GM12878 (cell line): ENCODE measurements at regions not wholly inside any gene's neighbourhood (a gene's known extent, or its start where the extent isn't known, plus 50 kb on each side); places are given as distances from the start of the nearest gene placed in this dataset.

Source experiments
- ATAC-seq: fragments of 200-7000 bp; cut with Tn5 transposase; 3 replicates; pipeline ENCODE4 v1.9.1; 2020; ENCODE audit warnings: mild to moderate bottlenecking, moderate library complexity
- BruUV-seq: library from RNA; stranded (reverse); fragments of 400-500 nt; replicated peaks from 2 replicates; lab custom pipeline; 2021; lab: Mats Ljungman, UMichigan
- CTCF ChIA-PET: fragments of 300-600 bp; sonication (Branson Sonifier 250); formaldehyde crosslinking; extraction: SDS; loops from one replicate; lab custom pipeline; 2021; ENCODE audit warnings: inconsistent platforms; lab: Yijun Ruan, JAX
- POLR2A ChIA-PET: fragments of 350-600 bp; formaldehyde crosslinking; extraction: SDS; loops from one replicate; lab custom pipeline; 2021; ENCODE audit warnings: inconsistent platforms; lab: Charles Lee
- RAD21 ChIA-PET: fragments of 300-600 bp; sonication (Branson Sonifier 250); formaldehyde crosslinking; loops from one replicate; lab custom pipeline; 2023; ENCODE audit warnings: antibody characterized with exemption; ENCODE audit not compliant: unreplicated experiment; lab: Charles Lee
- SMC1A ChIA-PET: fragments of 300-600 bp; sonication (Branson Sonifier 250); formaldehyde crosslinking; loops from one replicate; lab custom pipeline; 2023; ENCODE audit not compliant: unreplicated experiment, uncharacterized antibody; lab: Charles Lee
- DNase-seq: peaks from one replicate; pipeline ENCODE4 v3.0.0-alpha.2; 2011; ENCODE audit warnings: low read depth, low spot score
- FAIRE-seq: peaks from 3 replicates; lab custom pipeline; 2011; peaks lifted over from hg19 to GRCh38; lab: Jason Lieb, UNC
- H2AFZ ChIP-seq: 2 replicates; pipeline ENCODE4 v1.6.0; 2011; ENCODE audit warnings: low read depth, low read length, control low read depth; ENCODE audit not compliant: control insufficient read depth
- H3K27ac ChIP-seq: 2 replicates; pipeline ENCODE4 v1.5.1; 2011; ENCODE audit warnings: control low read depth; ENCODE audit not compliant: control insufficient read depth, insufficient read depth
- H3K27me3 ChIP-seq, 2 experiments: replicated peaks in 1 of 2; 2 replicates each; pipeline versions ENCODE4 v1.6.0 to v1.6.1; 2011; ENCODE audit warnings: low read length in 1 of 2; ENCODE audit not compliant: control insufficient read depth in 2 of 2, insufficient read depth in 2 of 2
- H3K36me3 ChIP-seq, 2 experiments: 2 replicates each; pipeline ENCODE4 v1.5.1; 2011; ENCODE audit warnings: low read length in 1 of 2; ENCODE audit not compliant: control insufficient read depth in 2 of 2, insufficient read depth in 2 of 2
- H3K4me1 ChIP-seq: 2 replicates; pipeline ENCODE4 v1.6.1; 2011; ENCODE audit warnings: mild to moderate bottlenecking, low read length, moderate library complexity, mixed read lengths; ENCODE audit not compliant: control insufficient read depth, insufficient read depth
- H3K4me2 ChIP-seq: 2 replicates; pipeline ENCODE4 v1.6.0; 2011; ENCODE audit warnings: control low read depth; ENCODE audit not compliant: control insufficient read depth, insufficient read depth
- H3K4me3 ChIP-seq: fragments of 200-600 bp; sonication (generic); 2 replicates; pipeline ENCODE4 v1.5.1; 2016
- H3K79me2 ChIP-seq: 2 replicates; pipeline ENCODE4 v1.6.0; 2011; ENCODE audit warnings: low read length; ENCODE audit not compliant: control insufficient read depth, insufficient read depth
- H3K9ac ChIP-seq: 2 replicates; pipeline ENCODE4 v1.8.0; 2011; ENCODE audit warnings: low read length, control low read depth, mixed read lengths; ENCODE audit not compliant: control insufficient read depth, insufficient read depth
- H3K9me3 ChIP-seq: replicated peaks from 3 replicates; pipeline ENCODE4 v1.5.1; 2011; ENCODE audit warnings: mild to moderate bottlenecking, low read length; ENCODE audit not compliant: control insufficient read depth, insufficient read depth
- H4K20me1 ChIP-seq: 2 replicates; pipeline ENCODE4 v1.6.0; 2011; ENCODE audit not compliant: control insufficient read depth, insufficient read depth
- ATF3 ChIP-seq: IDR thresholded peaks from 2 replicates; pipeline ENCODE4 v1.6.1; 2011; ENCODE audit warnings: low read depth, mild to moderate bottlenecking, low read length, moderate library complexity, borderline replicate concordance; ENCODE audit errors: extremely low read depth
- BMI1 ChIP-seq: fragments of 450-650 bp; IDR thresholded peaks from 2 replicates; pipeline ENCODE4 v1.6.1; 2016; ENCODE audit warnings: mild to moderate bottlenecking, moderate library complexity, borderline replicate concordance
- CHD1 ChIP-seq: IDR thresholded peaks from 2 replicates; pipeline ENCODE4 v1.6.1; 2012; ENCODE audit warnings: low read depth, low read length, improper control_type of control experiment
- EZH2 ChIP-seq: IDR thresholded peaks from 2 replicates; pipeline ENCODE4 v1.6.1; 2012; ENCODE audit warnings: low read depth, mild to moderate bottlenecking, control low read depth, inconsistent platforms, low read length, borderline replicate concordance; ENCODE audit not compliant: control insufficient read depth
- HDAC6 ChIP-seq: fragments of 200-600 bp; sonication (generic); IDR thresholded peaks from one replicate; pipeline ENCODE4 v1.8.0; 2017; ENCODE audit warnings: antibody characterized with exemption; ENCODE audit not compliant: unreplicated experiment
- JUND ChIP-seq: IDR thresholded peaks from 2 replicates; pipeline ENCODE4 v1.6.1; 2012; ENCODE audit warnings: low read depth, mild to moderate bottlenecking, low read length, improper control_type of control experiment, moderate library complexity
- NR2C1 ChIP-seq: fragments of 450-650 bp; IDR thresholded peaks from 2 replicates; pipeline ENCODE4 v1.6.1; 2017; ENCODE audit warnings: antibody characterized with exemption, mild to moderate bottlenecking, moderate library complexity
- POLR2AphosphoS5 ChIP-seq: IDR thresholded peaks from 2 replicates; pipeline ENCODE4 v1.6.1; 2011; ENCODE audit warnings: mild to moderate bottlenecking, low read length, inconsistent platforms
- RAD21 ChIP-seq: IDR thresholded peaks from 2 replicates; pipeline ENCODE4 v1.6.1; 2011; ENCODE audit warnings: mild to moderate bottlenecking, low read depth, low read length, moderate library complexity; ENCODE audit not compliant: insufficient read depth
- STAT1 ChIP-seq: fragments of 450-650 bp; conservative IDR thresholded peaks from 2 replicates; pipeline ENCODE4 v1.6.1; 2014; ENCODE audit warnings: antibody characterized with exemption, mild to moderate bottlenecking
- ZBTB11 ChIP-seq: fragments of 450-650 bp; formaldehyde crosslinking; IDR thresholded peaks from 2 replicates; pipeline ENCODE4 v1.5.0; 2022; ENCODE audit warnings: mild to moderate bottlenecking, missing genetic modification characterization
- WGBS: methylation state at CpG from one replicate; pipeline ENCODE4 v1.1.6; 2016; ENCODE audit warnings: low lambda C conversion rate; ENCODE audit not compliant: insufficient replicate concordance, insufficient coverage; ENCODE audit errors: missing lambda C conversion rate; 5-methylcytosine and 5-hydroxymethylcytosine counted together
- in situ Hi-C: fragments of 300-500 bp; cut with MboI; formaldehyde crosslinking; loops from 9 replicates; pipeline ENCODE4 v1.14.3; 2018; ENCODE audit warnings: mixed read lengths
- intact Hi-C: fragments of 100-400 bp; cut with micrococcal nuclease; formaldehyde crosslinking; loops from one replicate; pipeline ENCODE4 v1.14.2; 2022; ENCODE audit not compliant: unreplicated experiment
- TF ChIP-seq, protein P1 (sequence below): fragments of 450-650 bp; IDR thresholded peaks from 2 replicates; pipeline ENCODE4 v1.6.1; 2018; ENCODE audit warnings: borderline replicate concordance, mild to moderate bottlenecking; ENCODE audit not compliant: partially characterized antibody
- TF ChIP-seq, protein P2 (sequence below): IDR thresholded peaks from 2 replicates; pipeline ENCODE4 v1.6.1; 2012; ENCODE audit warnings: low read depth, low read length, improper control_type of control experiment

DNA sequence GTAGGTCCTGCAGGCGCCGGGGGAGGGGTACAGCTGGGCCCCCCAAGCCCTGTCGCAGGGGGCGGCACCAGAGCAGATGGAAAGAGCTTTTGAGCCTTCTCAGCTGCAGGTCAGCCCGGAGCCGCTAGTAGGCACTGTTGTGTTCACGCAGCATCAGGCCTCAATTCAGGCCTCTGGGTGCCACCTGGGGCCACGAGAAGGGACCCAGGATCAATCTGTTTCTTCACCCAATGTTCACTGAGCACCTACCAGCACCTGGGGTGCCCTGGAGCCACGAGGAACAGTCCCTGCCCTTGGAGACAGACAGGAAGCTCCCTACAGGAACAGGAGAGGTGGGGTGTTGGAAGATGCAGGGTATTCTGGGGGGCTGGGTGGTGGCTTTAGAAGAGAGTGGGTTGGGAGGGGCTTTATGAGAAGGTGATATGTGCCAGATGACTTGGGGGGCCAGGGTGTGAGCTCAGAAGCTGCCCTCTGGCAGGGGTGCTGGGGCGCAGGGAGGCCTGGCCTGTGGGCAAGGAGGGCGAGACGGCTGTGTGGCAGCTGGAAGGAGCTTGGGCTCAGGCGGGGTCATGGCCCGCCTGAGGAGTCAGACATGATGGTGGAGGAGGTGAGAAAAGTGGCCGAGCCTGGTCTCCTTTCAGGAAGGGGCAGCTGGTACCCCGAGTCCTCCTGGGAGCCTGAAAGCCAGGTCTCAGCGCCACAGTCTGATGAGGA lies 121.9 kb upstream of the GSE1 start:
- WGBS: 29% methylated on average over 17 of the region's 17 CpGs
- ATAC-seq (peak; percentile 86), FAIRE-seq (no peak), DNase-seq (no peak)
- H3K4me1 ChIP-seq: peaks cover 3% of the 10 kb centered on the region; the same call in 1 of the 2 replicates
- ChIA-PET SMC1A (interaction anchor here (0.9 to 1.6 kb wide), 9 partner anchors 61 to 125 kb away, joined by 3 to 9 read pairs (median 4); no protein-coding TSS in a partner anchor), RAD21 (interaction anchor here (0.9 to 4.6 kb wide), 8 partner anchors 44 to 125 kb away, joined by 3 to 19 read pairs (median 4); partner anchors contain the start of gene GSE1), CTCF (interaction anchor here (0.7 to 4.0 kb wide), 22 partner anchors 10 to 125 kb away, joined by 3 to 26 read pairs (median 4); partner anchors contain the start of gene GSE1), POLR2A (no interaction called here)
- H4K20me1 ChIP-seq: no peaks in the 10 kb centered on the region
- peaks cover 0 to 2% of the 10 kb centered on the region in 2 experiments; a peak in 1 of 4 replicates for H3K27me3 ChIP-seq
- in situ Hi-C loops (loop anchor here (5.0 kb wide), 1 partner anchor 116 kb away; no protein-coding TSS in a partner anchor), intact Hi-C loops (loop anchor here (1.0 kb wide), 1 partner anchor 119 kb away; no protein-coding TSS in a partner anchor)
- H3K27ac ChIP-seq: no peak overlapping the region
- no peak overlapping the region for H3K4me3 ChIP-seq
- no peak overlapping the region for H2AFZ ChIP-seq
- H3K36me3 ChIP-seq: no peaks in the 10 kb centered on the region
- no peaks in the 10 kb centered on the region for H3K9me3 ChIP-seq
- H3K79me2 ChIP-seq: no peaks in the 10 kb centered on the region
- no peak overlapping the region for H3K4me2 ChIP-seq
- BruUV-seq: no TSS peak
- no peak overlapping the region for H3K9ac ChIP-seq
- TF ChIP-seq ATF3: no peak
- TF ChIP-seq JUND: no peak
- TF ChIP-seq RAD21: peak; percentile 67
- no peak for TF ChIP-seq EZH2
- TF ChIP-seq, protein P1, sequence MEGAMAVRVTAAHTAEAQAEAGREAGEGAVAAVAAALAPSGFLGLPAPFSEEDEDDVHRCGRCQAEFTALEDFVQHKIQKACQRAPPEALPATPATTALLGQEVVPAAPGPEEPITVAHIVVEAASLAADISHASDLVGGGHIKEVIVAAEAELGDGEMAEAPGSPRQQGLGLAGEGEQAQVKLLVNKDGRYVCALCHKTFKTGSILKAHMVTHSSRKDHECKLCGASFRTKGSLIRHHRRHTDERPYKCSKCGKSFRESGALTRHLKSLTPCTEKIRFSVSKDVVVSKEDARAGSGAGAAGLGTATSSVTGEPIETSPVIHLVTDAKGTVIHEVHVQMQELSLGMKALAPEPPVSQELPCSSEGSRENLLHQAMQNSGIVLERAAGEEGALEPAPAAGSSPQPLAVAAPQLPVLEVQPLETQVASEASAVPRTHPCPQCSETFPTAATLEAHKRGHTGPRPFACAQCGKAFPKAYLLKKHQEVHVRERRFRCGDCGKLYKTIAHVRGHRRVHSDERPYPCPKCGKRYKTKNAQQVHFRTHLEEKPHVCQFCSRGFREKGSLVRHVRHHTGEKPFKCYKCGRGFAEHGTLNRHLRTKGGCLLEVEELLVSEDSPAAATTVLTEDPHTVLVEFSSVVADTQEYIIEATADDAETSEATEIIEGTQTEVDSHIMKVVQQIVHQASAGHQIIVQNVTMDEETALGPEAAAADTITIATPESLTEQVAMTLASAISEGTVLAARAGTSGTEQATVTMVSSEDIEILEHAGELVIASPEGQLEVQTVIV: no peak
- TF ChIP-seq CHD1: no peak
- no peak for TF ChIP-seq ZBTB11
- TF ChIP-seq POLR2AphosphoS5: no peak
- no peak for TF ChIP-seq BMI1
- TF ChIP-seq HDAC6: no peak
- TF ChIP-seq, protein P2, sequence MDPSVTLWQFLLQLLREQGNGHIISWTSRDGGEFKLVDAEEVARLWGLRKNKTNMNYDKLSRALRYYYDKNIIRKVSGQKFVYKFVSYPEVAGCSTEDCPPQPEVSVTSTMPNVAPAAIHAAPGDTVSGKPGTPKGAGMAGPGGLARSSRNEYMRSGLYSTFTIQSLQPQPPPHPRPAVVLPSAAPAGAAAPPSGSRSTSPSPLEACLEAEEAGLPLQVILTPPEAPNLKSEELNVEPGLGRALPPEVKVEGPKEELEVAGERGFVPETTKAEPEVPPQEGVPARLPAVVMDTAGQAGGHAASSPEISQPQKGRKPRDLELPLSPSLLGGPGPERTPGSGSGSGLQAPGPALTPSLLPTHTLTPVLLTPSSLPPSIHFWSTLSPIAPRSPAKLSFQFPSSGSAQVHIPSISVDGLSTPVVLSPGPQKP: no peak
- TF ChIP-seq NR2C1: no peak
- 0 out of 2 replicates have a peak, but pooled peaks have one; percentile 46 for TF ChIP-seq STAT1
